CD4-positive, CD25-positive, alpha-beta regulatory T cell (primary cell): ENCODE measurements at regions not wholly inside any gene's neighbourhood (a gene's known extent, or its start where the extent isn't known, plus 50 kb on each side); places are given as distances from the start of the nearest gene placed in this dataset.

Experiments
- ATAC-seq, 2 donors: fragments of 150-1000 bp; cut with Tn5 transposase; one replicate each; pipeline ENCODE4 v1.10.0; 2021; ENCODE audit warnings: low read depth in 2 of 2, moderate number of reproducible peaks in 2 of 2, moderate library complexity in 1 of 2
- DNase-seq, 3 donors: peaks; one replicate each; pipeline versions ENCODE4 v3.0.0 to v3.0.0-alpha.2; 2012 to 2022; ENCODE audit warnings: mixed read lengths in 1 of 3
- H3K27ac ChIP-seq: one replicate; pipeline ENCODE4 v1.7.0; 2013; ENCODE audit warnings: mild to moderate bottlenecking, low read length; ENCODE audit not compliant: insufficient read depth, poor library complexity, severe bottlenecking
- H3K27me3 ChIP-seq: one replicate; pipeline ENCODE4 v1.7.0; 2013; ENCODE audit warnings: low read length; ENCODE audit not compliant: control insufficient read depth, insufficient read depth
- H3K36me3 ChIP-seq: one replicate; pipeline ENCODE4 v1.7.0; 2013; ENCODE audit warnings: mild to moderate bottlenecking, low read length, moderate library complexity; ENCODE audit not compliant: control insufficient read depth, insufficient read depth
- H3K4me1 ChIP-seq: 2 replicates; pipeline ENCODE4 v1.7.0; 2013; ENCODE audit warnings: mild to moderate bottlenecking, low read length; ENCODE audit not compliant: insufficient read depth, control insufficient read depth, poor library complexity, severe bottlenecking
- H3K4me3 ChIP-seq: one replicate; pipeline ENCODE4 v1.7.0; 2013; ENCODE audit warnings: low read depth, mild to moderate bottlenecking, low read length, moderate library complexity
- H3K9me3 ChIP-seq, 2 experiments: 1 replicate in 1 of 2; 2 replicates in 1 of 2; pipeline ENCODE4 v1.7.0; 2013; ENCODE audit warnings: low read length in 2 of 2, mild to moderate bottlenecking in 1 of 2, moderate library complexity in 1 of 2; ENCODE audit not compliant: control insufficient read depth in 2 of 2
- H3K27ac Mint-ChIP-seq, 3 donors: one replicate each; pipeline ENCODE4 v1.8.0; 2020 to 2022; ENCODE audit warnings: mild to moderate bottlenecking in 3 of 3, mixed read lengths in 3 of 3, moderate library complexity in 2 of 3
- H3K27me3 Mint-ChIP-seq: one replicate; pipeline ENCODE4 v1.8.0; 2022; ENCODE audit warnings: mild to moderate bottlenecking, mixed read lengths
- H3K36me3 Mint-ChIP-seq: one replicate; pipeline ENCODE4 v1.8.0; 2020; ENCODE audit warnings: mixed read lengths
- H3K4me1 Mint-ChIP-seq, 4 donors: one replicate each; pipeline ENCODE4 v1.8.0; 2020 to 2022; ENCODE audit warnings: mixed read lengths in 4 of 4, mild to moderate bottlenecking in 1 of 4
- H3K4me3 Mint-ChIP-seq, 4 donors: one replicate each; pipeline ENCODE4 v1.8.0; 2020 to 2022; ENCODE audit warnings: mild to moderate bottlenecking in 4 of 4, mixed read lengths in 4 of 4, moderate library complexity in 3 of 4
- H3K9me3 Mint-ChIP-seq, 7 donors: one replicate each; pipeline ENCODE4 v1.8.0; 2020 to 2022; ENCODE audit warnings: mixed read lengths in 7 of 7, mild to moderate bottlenecking in 3 of 7, moderate library complexity in 2 of 7

DNA sequence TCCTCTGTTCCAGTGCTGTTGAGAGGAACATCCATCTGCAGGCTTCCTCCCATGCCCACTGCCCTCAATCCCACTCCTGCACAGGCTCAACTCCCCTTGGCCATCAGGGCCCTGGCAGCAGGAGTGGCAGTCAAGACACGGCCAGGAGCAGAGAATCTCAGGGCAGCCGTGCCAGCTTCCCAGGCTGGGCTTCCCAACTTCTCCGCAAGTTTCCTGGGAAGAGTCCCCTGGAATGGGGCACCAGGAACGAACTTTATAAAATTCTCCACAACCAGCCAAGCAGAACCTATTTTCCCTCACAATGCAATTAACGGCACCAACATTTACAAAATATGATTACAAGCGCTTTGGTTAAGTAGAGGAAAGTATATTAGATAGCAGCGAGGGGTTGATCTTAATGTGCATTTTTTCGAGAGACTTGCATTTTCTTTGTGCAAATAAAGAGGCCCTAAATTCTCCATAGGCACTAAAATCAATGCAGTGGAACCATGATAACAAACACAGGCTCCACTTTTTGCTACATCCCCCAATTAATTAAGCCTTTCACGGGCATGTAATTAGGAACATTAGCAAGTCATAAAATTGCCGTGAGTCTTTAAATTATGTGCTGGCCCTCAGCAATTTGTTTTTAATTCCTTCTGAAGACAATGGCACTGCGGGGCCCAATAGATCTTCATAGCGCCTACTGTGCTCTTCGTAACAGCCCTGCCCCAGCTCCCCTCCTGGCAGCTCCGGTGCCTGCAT lies 99.9 kb upstream of the LHX1 start:
- H3K4me3 Mint-ChIP-seq: peak overlapping the region in 1 of 4 donors; percentile 17
- H3K27me3 Mint-ChIP-seq: peaks cover 8% of the 10 kb centered on the region
- no peak overlapping the region for H3K27ac ChIP-seq
- ATAC-seq: no peak
- no peaks in the 10 kb centered on the region for H3K36me3 Mint-ChIP-seq
- no peaks in the 10 kb centered on the region for H3K27me3 ChIP-seq
- no peaks in the 10 kb centered on the region for H3K36me3 ChIP-seq
- no peaks in the 10 kb centered on the region for H3K4me1 Mint-ChIP-seq
- no peaks in the 10 kb centered on the region for H3K4me1 ChIP-seq
- peaks cover 0 to 8% (median 1%) of the 10 kb centered on the region in 7 donors for H3K9me3 Mint-ChIP-seq
- no peak for DNase-seq
- H3K27ac Mint-ChIP-seq: no peak overlapping the region
- no peaks in the 10 kb centered on the region for H3K9me3 ChIP-seq
- no peak overlapping the region for H3K4me3 ChIP-seq

DNA sequence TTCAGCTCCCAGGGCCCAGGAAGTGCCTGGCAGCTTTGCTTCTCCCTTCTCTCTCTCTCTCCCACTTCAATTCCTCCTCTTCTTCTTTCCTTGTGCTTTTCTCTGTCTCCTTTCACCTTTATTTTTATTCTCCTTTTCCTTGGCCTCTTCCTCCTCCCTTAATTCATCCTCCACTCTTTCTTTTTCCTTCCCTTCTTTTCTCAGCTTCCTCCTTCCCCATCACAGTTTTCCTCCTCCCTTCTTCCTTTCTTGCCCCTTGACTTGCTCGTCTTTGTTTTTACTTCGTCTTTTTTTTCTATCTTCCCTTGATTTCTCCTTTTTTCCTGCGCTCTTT lies 99.4 kb upstream of the LHX1 start:
- H3K36me3 ChIP-seq: no peaks in the 10 kb centered on the region
- no peak overlapping the region for H3K4me3 ChIP-seq
- H3K9me3 Mint-ChIP-seq: peaks cover 0 to 8% (median 1%) of the 10 kb centered on the region in 7 donors
- no peak overlapping the region for H3K4me3 Mint-ChIP-seq
- H3K27ac ChIP-seq: no peak overlapping the region
- H3K4me1 ChIP-seq: no peaks in the 10 kb centered on the region
- no peak overlapping the region for H3K27ac Mint-ChIP-seq
- DNase-seq (no peak), ATAC-seq (no peak)
- H3K4me1 Mint-ChIP-seq: no peaks in the 10 kb centered on the region
- no peaks in the 10 kb centered on the region for H3K9me3 ChIP-seq
- H3K27me3 Mint-ChIP-seq: peaks cover 12% of the 10 kb centered on the region
- no peaks in the 10 kb centered on the region for H3K27me3 ChIP-seq
- H3K36me3 Mint-ChIP-seq: no peaks in the 10 kb centered on the region

GRCh38 chr17:36839256-36839655 lies 98.0 kb upstream of the LHX1 start:
- Mint-ChIP-seq H3K27ac (no peak overlapping the region), H3K27me3 (peaks cover 22% of the 10 kb centered on the region), H3K9me3 (peaks cover 0 to 8% (median 1%) of the 10 kb centered on the region in 7 donors), H3K36me3 (no peaks in the 10 kb centered on the region), H3K4me1 (no peaks in the 10 kb centered on the region), H3K4me3 (no peak overlapping the region)
- no peak for DNase-seq
- Histone ChIP-seq H3K36me3 (no peaks in the 10 kb centered on the region), H3K4me1 (no peaks in the 10 kb centered on the region), H3K27ac (no peak overlapping the region), H3K27me3 (no peaks in the 10 kb centered on the region), H3K9me3 (no peaks in the 10 kb centered on the region), H3K4me3 (no peak overlapping the region)
- no peak for ATAC-seq

DNA sequence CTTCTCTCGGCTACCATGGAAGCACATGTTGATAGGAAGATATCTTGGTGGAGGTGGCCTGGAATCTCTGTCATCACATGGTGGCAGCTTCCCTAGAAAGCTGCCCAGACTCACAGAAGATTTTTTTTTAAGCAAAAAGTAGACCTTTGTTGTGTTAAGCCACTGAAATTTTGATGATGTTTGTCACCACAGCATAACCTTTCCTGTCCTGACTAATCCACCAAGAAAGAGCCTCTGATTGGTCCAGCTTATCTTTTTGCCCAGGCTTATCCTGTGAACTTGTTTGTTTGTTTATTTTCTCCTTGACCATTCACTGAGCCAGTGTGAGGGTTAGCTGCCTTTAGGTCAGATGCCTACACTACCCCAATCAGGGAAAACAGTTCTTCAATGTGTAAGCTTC lies 96.5 kb upstream of the LHX1 start:
- Mint-ChIP-seq H3K36me3 (no peaks in the 10 kb centered on the region), H3K27me3 (peaks cover 28% of the 10 kb centered on the region), H3K27ac (no peak overlapping the region), H3K9me3 (peaks cover 0 to 10% (median 0%) of the 10 kb centered on the region in 7 donors), H3K4me1 (no peaks in the 10 kb centered on the region), H3K4me3 (no peak overlapping the region)
- no peaks in the 10 kb centered on the region for H3K4me1 ChIP-seq
- H3K27me3 ChIP-seq: no peaks in the 10 kb centered on the region
- H3K36me3 ChIP-seq: no peaks in the 10 kb centered on the region
- no peaks in the 10 kb centered on the region for H3K9me3 ChIP-seq
- DNase-seq (no peak), ATAC-seq (no peak)
- H3K27ac ChIP-seq: no peak overlapping the region
- H3K4me3 ChIP-seq: no peak overlapping the region

DNA sequence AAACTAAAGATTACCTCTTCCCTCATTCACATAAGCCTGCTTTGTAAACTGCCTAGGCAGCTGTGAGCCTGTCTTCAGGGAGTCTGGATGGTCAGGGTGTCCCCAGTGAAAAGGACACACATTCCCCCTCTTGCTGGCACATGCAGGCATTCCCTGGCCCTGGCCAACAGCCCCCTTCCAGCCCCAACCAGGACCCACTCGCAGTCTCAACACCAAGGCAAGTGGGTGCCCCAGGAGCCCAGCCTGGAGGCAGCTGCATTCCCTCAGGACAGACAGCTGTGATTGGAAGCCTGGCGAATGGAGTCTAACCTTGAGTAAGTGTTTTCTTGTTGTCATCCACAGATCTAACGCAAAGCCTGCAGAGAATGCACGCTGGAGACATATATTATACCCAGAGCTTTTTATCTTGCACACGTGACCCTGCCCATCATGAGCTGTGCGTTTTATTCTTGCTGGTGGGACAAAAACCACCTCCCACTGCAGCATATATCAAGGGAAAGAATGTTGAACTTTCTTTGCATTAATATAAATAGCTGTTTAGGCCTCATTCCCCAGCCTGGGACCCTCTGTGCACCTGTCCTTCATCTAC lies 95.0 kb upstream of the LHX1 start:
- H3K27me3 ChIP-seq: no peaks in the 10 kb centered on the region
- peaks cover 31% of the 10 kb centered on the region for H3K27me3 Mint-ChIP-seq
- no peak overlapping the region for H3K4me3 Mint-ChIP-seq

GRCh38 chr17:36842963-36843558 lies 94.2 kb upstream of the LHX1 start:
- ATAC-seq (no peak), DNase-seq (no peak)
- H3K9me3 Mint-ChIP-seq: peaks cover 0 to 10% (median 0%) of the 10 kb centered on the region in 7 donors
- Histone ChIP-seq H3K4me1 (no peaks in the 10 kb centered on the region), H3K36me3 (no peaks in the 10 kb centered on the region), H3K4me3 (no peak overlapping the region), H3K9me3 (no peaks in the 10 kb centered on the region), H3K27me3 (no peaks in the 10 kb centered on the region), H3K27ac (no peak overlapping the region)
- H3K36me3 Mint-ChIP-seq: no peaks in the 10 kb centered on the region
- H3K27me3 Mint-ChIP-seq: peaks cover 34% of the 10 kb centered on the region
- H3K4me1 Mint-ChIP-seq: no peaks in the 10 kb centered on the region
- peak overlapping the region in 1 of 3 donors; percentile 29 for H3K27ac Mint-ChIP-seq
- H3K4me3 Mint-ChIP-seq: no peak overlapping the region

More for the DNA sequence above, 95.0 kb upstream of the LHX1 start:
- no peak for ATAC-seq
- no peak for DNase-seq
- H3K4me1 ChIP-seq: no peaks in the 10 kb centered on the region
- peaks cover 0 to 10% (median 0%) of the 10 kb centered on the region in 7 donors for H3K9me3 Mint-ChIP-seq
- H3K9me3 ChIP-seq: no peaks in the 10 kb centered on the region
- H3K36me3 ChIP-seq: no peaks in the 10 kb centered on the region
- H3K4me3 ChIP-seq: no peak overlapping the region
- no peaks in the 10 kb centered on the region for H3K36me3 Mint-ChIP-seq
- no peaks in the 10 kb centered on the region for H3K4me1 Mint-ChIP-seq
- no peak overlapping the region for H3K27ac ChIP-seq
- no peak overlapping the region for H3K27ac Mint-ChIP-seq

GRCh38 chr17:36844013-36844412 lies 93.3 kb upstream of the LHX1 start:
- no peak overlapping the region for H3K27ac ChIP-seq
- H3K27me3 ChIP-seq: no peaks in the 10 kb centered on the region
- Mint-ChIP-seq H3K4me1 (no peaks in the 10 kb centered on the region), H3K4me3 (no peak overlapping the region), H3K36me3 (no peaks in the 10 kb centered on the region), H3K27ac (no peak overlapping the region), H3K9me3 (peaks cover 0 to 10% (median 0%) of the 10 kb centered on the region in 7 donors), H3K27me3 (peaks cover 34% of the 10 kb centered on the region)
- no peak overlapping the region for H3K4me3 ChIP-seq
- H3K4me1 ChIP-seq: no peaks in the 10 kb centered on the region
- no peak for ATAC-seq
- no peak for DNase-seq
- H3K36me3 ChIP-seq: no peaks in the 10 kb centered on the region
- no peaks in the 10 kb centered on the region for H3K9me3 ChIP-seq
